ENCODE measurements at regions not wholly inside any gene's neighbourhood (a gene's known extent, or its start where the extent isn't known, plus 50 kb on each side); places are given as distances from the start of the nearest gene placed in this dataset.

GRCh38 chr2:238601433-238602222, 174.9 kb downstream of the ASB1 start:
- no peak for TF ChIP-seq CTCF (IDR thresholded peaks at IDR 0.05)
- no peak for TF ChIP-seq POLR2A (IDR thresholded peaks at IDR 0.05)
